HepG2 (cell line): ENCODE measurements at regions not wholly inside any gene's neighbourhood (a gene's known extent, or its start where the extent isn't known, plus 50 kb on each side); places are given as distances from the start of the nearest gene placed in this dataset.

Experiments
- ATAC-seq: fragments of 200-7000 bp; cut with Tn5 transposase; 3 replicates; pipeline ENCODE4 v1.9.1; 2020; ENCODE audit warnings: mild to moderate bottlenecking, moderate library complexity
- BruUV-seq: library from RNA; stranded (reverse); fragments of 400-500 nt; replicated peaks from 2 replicates; lab custom pipeline; 2021; lab: Mats Ljungman, UMichigan
- CTCF ChIA-PET: fragments of 300-600 bp; formaldehyde crosslinking; extraction: SDS; loops from one replicate; lab custom pipeline; 2021; ENCODE audit warnings: low total read pairs, inconsistent platforms, low intra/inter-chr PET ratio; lab: Yijun Ruan, JAX
- POLR2A ChIA-PET: fragments of 350-600 bp; sonication (Branson Sonifier 250); formaldehyde crosslinking; loops from one replicate; lab custom pipeline; 2020; ENCODE audit warnings: antibody characterized with exemption, inconsistent platforms; lab: Yijun Ruan, JAX
- DNase-seq: peaks from one replicate; pipeline ENCODE4 v3.0.0-alpha.2; 2015; ENCODE audit warnings: low spot score
- FAIRE-seq: peaks from 3 replicates; lab custom pipeline; 2011; peaks lifted over from hg19 to GRCh38; lab: Jason Lieb, UNC
- H2AFZ ChIP-seq: one replicate; pipeline ENCODE4 v1.6.1; 2011; ENCODE audit warnings: low read length, inconsistent platforms
- H3K27ac ChIP-seq: fragments of 300-600 bp; 3 replicates; pipeline ENCODE4 v1.8.0; 2011; ENCODE audit warnings: mixed run types, mild to moderate bottlenecking, mixed read lengths, low read length, inconsistent platforms; ENCODE audit not compliant: insufficient read depth; ENCODE audit errors: extremely low read length
- H3K27me3 ChIP-seq, 2 experiments: fragments of 200-600 bp in 1 of 2; 2 replicates in 1 of 2; 3 replicates in 1 of 2; pipeline versions ENCODE4 v1.6.0 to v1.8.0; 2011; ENCODE audit warnings: low read length in 2 of 2, mild to moderate bottlenecking in 2 of 2, moderate library complexity in 2 of 2, inconsistent platforms in 1 of 2; ENCODE audit not compliant: insufficient read depth in 2 of 2, control insufficient read depth in 1 of 2
- H3K36me3 ChIP-seq, 2 experiments: fragments of 200-600 bp in 1 of 2; replicated peaks in 1 of 2; 2 replicates in 1 of 2; 3 replicates in 1 of 2; pipeline versions ENCODE4 v1.5.1 to v1.8.0; 2011; ENCODE audit warnings: low read length in 2 of 2, inconsistent platforms in 1 of 2; ENCODE audit not compliant: insufficient read depth in 2 of 2, control insufficient read depth in 1 of 2
- H3K4me1 ChIP-seq: 2 replicates; pipeline ENCODE4 v1.5.1; 2012; ENCODE audit warnings: low read length, inconsistent platforms; ENCODE audit not compliant: insufficient read depth
- H3K4me2 ChIP-seq: 2 replicates; pipeline ENCODE4 v1.6.0; 2011; ENCODE audit warnings: low read depth, low read length, inconsistent platforms
- H3K4me3 ChIP-seq, 3 experiments: fragments of 200-600 bp in 1 of 3; sonication (generic), shearing (Covaris generic) in 1 of 3; replicated peaks in 1 of 3; 2 replicates each; pipeline ENCODE4 v1.5.1; 2011 to 2016; ENCODE audit warnings: low read length in 3 of 3, inconsistent platforms in 2 of 3, low read depth in 2 of 3, mild to moderate bottlenecking in 2 of 3, control low read depth in 1 of 3, mixed read lengths in 1 of 3; ENCODE audit not compliant: insufficient read depth in 1 of 3
- H3K79me2 ChIP-seq: one replicate; pipeline ENCODE4 v1.6.1; 2011; ENCODE audit warnings: low read length, inconsistent platforms; ENCODE audit not compliant: insufficient read depth
- H3K9ac ChIP-seq: 2 replicates; pipeline ENCODE4 v1.6.0; 2011; ENCODE audit warnings: mild to moderate bottlenecking, low read depth, low read length, inconsistent platforms; ENCODE audit not compliant: insufficient read depth
- H3K9me3 ChIP-seq: 2 replicates; pipeline ENCODE4 v1.5.1; 2012; ENCODE audit warnings: mild to moderate bottlenecking, low read length
- H4K20me1 ChIP-seq: 2 replicates; pipeline ENCODE4 v1.6.0; 2011; ENCODE audit warnings: inconsistent platforms, mild to moderate bottlenecking, low read length, moderate library complexity; ENCODE audit not compliant: insufficient read depth
- FOXA1 ChIP-seq, 2 experiments: fragments of 450-650 bp in 1 of 2; sonication (generic) in 1 of 2; formaldehyde crosslinking in 1 of 2; IDR thresholded peaks; 2 replicates each; pipeline versions ENCODE4 v1.4.0 to v1.6.1; 2016 to 2020; ENCODE audit warnings: missing genetic modification reagents in 1 of 2
- SKIL ChIP-seq: sonication (generic); formaldehyde crosslinking; IDR thresholded peaks from 2 replicates; pipeline ENCODE4 v1.8.0; 2022; ENCODE audit warnings: missing genetic modification reagents, mild to moderate bottlenecking, moderate library complexity, borderline replicate concordance
- ZBTB14 ChIP-seq: sonication (generic); formaldehyde crosslinking; IDR thresholded peaks from 2 replicates; pipeline ENCODE4 v1.4.0; 2020; ENCODE audit warnings: missing genetic modification reagents
- in situ Hi-C: cut with HindIII; loops from 2 replicates; pipeline ENCODE4 v1.10.0; 2017; ENCODE audit warnings: low pct_unique_long_range_greater_than_20kb; ENCODE audit not compliant: extremely low pct_ligation_motif_present
- intact Hi-C: fragments of 100-400 bp; cut with micrococcal nuclease; formaldehyde crosslinking; loops from one replicate; pipeline ENCODE4 v1.10.0; 2022; ENCODE audit not compliant: unreplicated experiment

- H3K36me3 ChIP-seq: no peaks in the 10 kb centered on the region
- TF ChIP-seq ZBTB14 (CRISPR knock-in tag) (no peak), SKIL (CRISPR knock-in tag) (no peak), FOXA1 (IDR thresholded peaks at IDR 0.05) (no peak), FOXA1 (CRISPR knock-in tag; IDR thresholded peaks at IDR 0.05) (peak; percentile 50; the same call in 1 of the 2 replicates)
- H4K20me1 ChIP-seq: no peaks in the 10 kb centered on the region
- POLR2A ChIA-PET: no interaction called here
- H3K79me2 ChIP-seq: no peaks in the 10 kb centered on the region
- peaks cover 7% of the 10 kb centered on the region; the same call in 1 of the 2 replicates for H3K9me3 ChIP-seq
- no peaks in the 10 kb centered on the region for H3K27me3 ChIP-seq
- no peak overlapping the region for H3K4me2 ChIP-seq
- DNase-seq (peak; percentile 10), FAIRE-seq (no peak), ATAC-seq (peak; percentile 57; the same call in 2 of the 3 replicates)
- no peak overlapping the region for H3K27ac ChIP-seq
- peaks cover 18% of the 10 kb centered on the region for H3K4me1 ChIP-seq
- intact Hi-C loops (no loop called here), in situ Hi-C loops (no loop called here)
- no TSS peak for BruUV-seq
- no peak overlapping the region for H3K9ac ChIP-seq
- CTCF ChIA-PET: no interaction called here
- no peak overlapping the region for H2AFZ ChIP-seq
- no peak overlapping the region for H3K4me3 ChIP-seq
Observed at GRCh38 chr7:68730964-68731363, 867.3 kb upstream of the AUTS2 start.
